M059J (cell line): ENCODE measurements at regions not wholly inside any gene's neighbourhood (a gene's known extent, or its start where the extent isn't known, plus 50 kb on each side); places are given as distances from the start of the nearest gene placed in this dataset.

Source experiments
- DNase-seq: peaks from one replicate; pipeline ENCODE4 v3.0.0-alpha.2; 2012; ENCODE audit warnings: low read depth

GRCh38 chr12:60035835-60036234, 440.0 kb downstream of the SLC16A7 start:
- DNase-seq = peak; percentile 41

- no peak for DNase-seq
These were observed 447.0 kb downstream of the SLC16A7 start for GRCh38 chr12:60042835-60043234.

- peak; percentile 25 for DNase-seq
These were observed 447.4 kb downstream of the SLC16A7 start for GRCh38 chr12:60043236-60043635.

GRCh38 chr12:60052483-60052882, 456.7 kb downstream of the SLC16A7 start:
- DNase-seq = no peak

- DNase-seq = no peak
These were observed 463.4 kb downstream of the SLC16A7 start for GRCh38 chr12:60059180-60059579.

- no peak for DNase-seq
These were observed 470.8 kb downstream of the SLC16A7 start for GRCh38 chr12:60066655-60067054.

GRCh38 chr12:60070552-60070951, 474.7 kb downstream of the SLC16A7 start:
- no peak for DNase-seq

- peak; percentile 72 for DNase-seq
These were observed 475.9 kb downstream of the SLC16A7 start for GRCh38 chr12:60071759-60072191.

- peak; percentile 64 for DNase-seq
These were observed 477.1 kb downstream of the SLC16A7 start for GRCh38 chr12:60072911-60073310.

- DNase-seq = no peak
These were observed 479.3 kb downstream of the SLC16A7 start for GRCh38 chr12:60075091-60075490.

- peak; percentile 46 for DNase-seq
These were observed 482.2 kb downstream of the SLC16A7 start for GRCh38 chr12:60078026-60078425.

- DNase-seq = no peak
These were observed 497.6 kb downstream of the SLC16A7 start for GRCh38 chr12:60093428-60093827.

- no peak for DNase-seq
These were observed 498.6 kb downstream of the SLC16A7 start for GRCh38 chr12:60094436-60094835.

- no peak for DNase-seq
These were observed 500.9 kb downstream of the SLC16A7 start for GRCh38 chr12:60096727-60097126.

GRCh38 chr12:60100160-60100559, 504.3 kb downstream of the SLC16A7 start:
- DNase-seq = peak; percentile 48

GRCh38 chr12:60100852-60101251, 505.0 kb downstream of the SLC16A7 start:
- no peak for DNase-seq

- peak; percentile 79 for DNase-seq
These were observed 505.9 kb downstream of the SLC16A7 start for GRCh38 chr12:60101715-60102114.

GRCh38 chr12:60106214-60106613, 510.4 kb downstream of the SLC16A7 start:
- DNase-seq = peak; percentile 32

GRCh38 chr12:60107992-60108391, 512.2 kb downstream of the SLC16A7 start:
- DNase-seq = no peak

GRCh38 chr12:60112063-60112462, 516.2 kb downstream of the SLC16A7 start:
- DNase-seq = no peak

GRCh38 chr12:60112763-60113162, 516.9 kb downstream of the SLC16A7 start:
- DNase-seq = peak; percentile 66

GRCh38 chr12:60114169-60114568, 518.3 kb downstream of the SLC16A7 start:
- DNase-seq = no peak

GRCh38 chr12:60119327-60119726, 523.5 kb downstream of the SLC16A7 start:
- peak; percentile 41 for DNase-seq

- DNase-seq = no peak
These were observed 524.4 kb downstream of the SLC16A7 start for GRCh38 chr12:60120199-60120598.

GRCh38 chr12:60123557-60123956, 527.7 kb downstream of the SLC16A7 start:
- peak; percentile 47 for DNase-seq
